Fibroblast of lung (primary cell): ENCODE measurements at regions not wholly inside any gene's neighbourhood (a gene's known extent, or its start where the extent isn't known, plus 50 kb on each side); places are given as distances from the start of the nearest gene placed in this dataset.

Experiments used
- DNase-seq, 2 donors: peaks; one replicate each; pipeline versions ENCODE4 v3.0.0 to v3.0.0-alpha.2; 2010; ENCODE audit warnings: low read depth in 2 of 2
- H2AFZ ChIP-seq: 2 replicates; pipeline ENCODE4 v1.5.1; 2012; ENCODE audit warnings: low read length, control low read depth, inconsistent platforms
- H3K27ac ChIP-seq: 2 replicates; pipeline ENCODE4 v1.5.1; 2011; ENCODE audit warnings: low read length, control low read depth; ENCODE audit not compliant: insufficient read depth
- H3K27me3 ChIP-seq: 2 replicates; pipeline ENCODE4 v1.5.1; 2011; ENCODE audit warnings: mild to moderate bottlenecking, low read length; ENCODE audit not compliant: control insufficient read depth, insufficient read depth
- H3K36me3 ChIP-seq: 2 replicates; pipeline ENCODE4 v1.5.1; 2011; ENCODE audit warnings: low read length; ENCODE audit not compliant: control insufficient read depth, insufficient read depth
- H3K4me1 ChIP-seq: 2 replicates; pipeline ENCODE4 v1.5.1; 2011; ENCODE audit warnings: low read length; ENCODE audit not compliant: control insufficient read depth, insufficient read depth; ENCODE audit errors: extremely low read depth
- H3K4me2 ChIP-seq: 2 replicates; pipeline ENCODE4 v1.5.1; 2011; ENCODE audit warnings: low read length, control low read depth; ENCODE audit not compliant: insufficient read depth; ENCODE audit errors: extremely low read depth
- H3K4me3 ChIP-seq, 4 experiments: fragments of 200-600 bp in 1 of 4; sonication (generic) in 1 of 4; replicated peaks in 1 of 4; 2 replicates each; pipeline ENCODE4 v1.5.1; 2011 to 2016; ENCODE audit warnings: low read length in 4 of 4, low read depth in 3 of 4, mild to moderate bottlenecking in 3 of 4, control low read depth in 2 of 4, inconsistent platforms in 1 of 4, mixed read lengths in 1 of 4; ENCODE audit not compliant: insufficient read depth in 1 of 4; ENCODE audit errors: control extremely low read depth in 1 of 4
- H3K79me2 ChIP-seq: 2 replicates; pipeline ENCODE4 v1.5.1; 2012; ENCODE audit warnings: mild to moderate bottlenecking, low read length, inconsistent platforms; ENCODE audit not compliant: control insufficient read depth, insufficient read depth
- H3K9ac ChIP-seq: 2 replicates; pipeline ENCODE4 v1.5.1; 2011; ENCODE audit warnings: mild to moderate bottlenecking, low read length, control low read depth; ENCODE audit not compliant: insufficient read depth
- H3K9me3 ChIP-seq: 2 replicates; pipeline ENCODE4 v1.5.1; 2012; ENCODE audit warnings: low read depth, low read length; ENCODE audit not compliant: control insufficient read depth, insufficient read depth
- H4K20me1 ChIP-seq: 2 replicates; pipeline ENCODE4 v1.5.1; 2011; ENCODE audit warnings: low read length; ENCODE audit not compliant: control insufficient read depth, insufficient read depth; ENCODE audit errors: extremely low read depth
- EZH2 ChIP-seq: IDR thresholded peaks from 2 replicates; pipeline ENCODE4 v1.5.1; 2012; ENCODE audit warnings: low read length, control low read depth, mild to moderate bottlenecking; ENCODE audit errors: missing control alignments
- TF ChIP-seq, protein P1 (sequence below), 2 donors: IDR thresholded peaks in 1 of 2; conservative IDR thresholded peaks in 1 of 2; 1 replicate in 1 of 2; 2 replicates in 1 of 2; pipeline ENCODE4 v1.5.1; 2011 to 2012; ENCODE audit warnings: low read length in 2 of 2, control low read depth in 1 of 2, inconsistent platforms in 1 of 2, low read depth in 1 of 2, mild to moderate bottlenecking in 1 of 2

DNA sequence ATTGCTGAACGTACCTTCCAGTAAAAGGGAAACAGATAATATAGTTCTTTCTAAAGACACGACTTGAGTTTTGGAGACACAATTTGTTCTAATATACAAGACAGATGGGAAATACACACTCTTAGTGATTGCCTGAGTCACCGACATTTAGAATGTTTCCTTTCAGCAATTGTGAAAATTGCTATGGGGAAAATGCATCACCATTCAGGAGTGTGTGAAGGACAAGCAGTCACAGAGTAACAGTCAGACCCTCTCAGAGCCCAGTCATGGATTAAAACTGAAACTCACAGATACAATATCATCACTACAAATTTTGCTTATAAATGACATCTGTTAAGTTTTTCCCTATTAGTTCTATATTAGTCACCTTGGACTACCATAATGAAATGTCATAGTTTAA lies 286.1 kb downstream of the SPRY2 start:
- Histone ChIP-seq H3K9ac (no peak overlapping the region), H4K20me1 (no peaks in the 10 kb centered on the region), H3K79me2 (no peaks in the 10 kb centered on the region), H2AFZ (no peak overlapping the region), H3K4me1 (peaks cover 3% of the 10 kb centered on the region), H3K27ac (no peak overlapping the region), H3K27me3 (no peaks in the 10 kb centered on the region), H3K4me2 (no peak overlapping the region), H3K4me3 (no peak overlapping the region), H3K36me3 (no peaks in the 10 kb centered on the region), H3K9me3 (no peaks in the 10 kb centered on the region)
- TF ChIP-seq EZH2: no peak
- TF ChIP-seq, protein P1, sequence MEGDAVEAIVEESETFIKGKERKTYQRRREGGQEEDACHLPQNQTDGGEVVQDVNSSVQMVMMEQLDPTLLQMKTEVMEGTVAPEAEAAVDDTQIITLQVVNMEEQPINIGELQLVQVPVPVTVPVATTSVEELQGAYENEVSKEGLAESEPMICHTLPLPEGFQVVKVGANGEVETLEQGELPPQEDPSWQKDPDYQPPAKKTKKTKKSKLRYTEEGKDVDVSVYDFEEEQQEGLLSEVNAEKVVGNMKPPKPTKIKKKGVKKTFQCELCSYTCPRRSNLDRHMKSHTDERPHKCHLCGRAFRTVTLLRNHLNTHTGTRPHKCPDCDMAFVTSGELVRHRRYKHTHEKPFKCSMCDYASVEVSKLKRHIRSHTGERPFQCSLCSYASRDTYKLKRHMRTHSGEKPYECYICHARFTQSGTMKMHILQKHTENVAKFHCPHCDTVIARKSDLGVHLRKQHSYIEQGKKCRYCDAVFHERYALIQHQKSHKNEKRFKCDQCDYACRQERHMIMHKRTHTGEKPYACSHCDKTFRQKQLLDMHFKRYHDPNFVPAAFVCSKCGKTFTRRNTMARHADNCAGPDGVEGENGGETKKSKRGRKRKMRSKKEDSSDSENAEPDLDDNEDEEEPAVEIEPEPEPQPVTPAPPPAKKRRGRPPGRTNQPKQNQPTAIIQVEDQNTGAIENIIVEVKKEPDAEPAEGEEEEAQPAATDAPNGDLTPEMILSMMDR (conservative IDR thresholded peaks at IDR 0.05 in 1 of 2, IDR thresholded peaks at IDR 0.05 in 1 of 2; ENCODE audit: low read depth in 1 of 2, low read length in 2 of 2): no peak
- peak in 1 of 2 donors; percentile 56 for DNase-seq

GRCh38 chr13:80052286-80052685 lies 288.6 kb downstream of the SPRY2 start:
- no peak overlapping the region for H3K4me3 ChIP-seq
- no peaks in the 10 kb centered on the region for H3K9me3 ChIP-seq
- no peak overlapping the region for H2AFZ ChIP-seq
- H4K20me1 ChIP-seq: no peaks in the 10 kb centered on the region
- peaks cover 10% of the 10 kb centered on the region for H3K4me1 ChIP-seq
- H3K36me3 ChIP-seq: no peaks in the 10 kb centered on the region
- H3K27ac ChIP-seq: no peak overlapping the region
- no peaks in the 10 kb centered on the region for H3K27me3 ChIP-seq
- H3K9ac ChIP-seq: no peak overlapping the region
- TF ChIP-seq EZH2: no peak
- TF ChIP-seq, protein P1 (conservative IDR thresholded peaks at IDR 0.05 in 1 of 2, IDR thresholded peaks at IDR 0.05 in 1 of 2; ENCODE audit: low read depth in 1 of 2, low read length in 2 of 2): no peak
- DNase-seq: no peak
- H3K4me2 ChIP-seq: no peak overlapping the region
- H3K79me2 ChIP-seq: no peaks in the 10 kb centered on the region

DNA sequence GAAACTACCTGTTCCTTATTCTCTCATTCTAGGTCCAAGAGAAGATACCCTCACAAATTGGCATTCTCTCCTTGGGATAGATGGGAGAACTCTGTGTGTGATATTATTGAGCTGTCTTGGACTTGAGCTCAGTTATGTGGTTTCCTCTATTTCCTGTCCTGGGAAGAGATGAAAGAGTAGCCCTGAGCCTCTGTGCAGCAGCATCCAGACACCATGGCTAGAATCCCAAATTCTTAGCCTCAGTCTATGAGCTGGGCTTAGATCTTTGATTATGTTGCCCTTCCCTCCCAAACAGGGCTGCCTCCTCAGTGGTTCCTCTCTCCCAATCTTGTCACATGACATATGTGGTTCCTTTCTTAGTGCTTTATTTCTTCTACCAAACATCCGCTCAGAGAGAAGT lies 290.7 kb downstream of the SPRY2 start:
- no peak overlapping the region for H3K9ac ChIP-seq
- H3K27ac ChIP-seq: peak overlapping the region; percentile 18
- H3K9me3 ChIP-seq: no peaks in the 10 kb centered on the region
- no peak overlapping the region for H2AFZ ChIP-seq
- H3K4me1 ChIP-seq: peaks cover 10% of the 10 kb centered on the region
- H3K79me2 ChIP-seq: no peaks in the 10 kb centered on the region
- no peak overlapping the region for H3K4me2 ChIP-seq
- peak in 1 of 2 donors; percentile 68 for DNase-seq
- no peak overlapping the region for H3K4me3 ChIP-seq
- TF ChIP-seq EZH2: no peak
- TF ChIP-seq, protein P1 (conservative IDR thresholded peaks at IDR 0.05 in 1 of 2, IDR thresholded peaks at IDR 0.05 in 1 of 2; ENCODE audit: low read depth in 1 of 2, low read length in 2 of 2): no peak
- H4K20me1 ChIP-seq: no peaks in the 10 kb centered on the region
- no peaks in the 10 kb centered on the region for H3K27me3 ChIP-seq
- no peaks in the 10 kb centered on the region for H3K36me3 ChIP-seq
